Neural cell (in vitro differentiated cells): ENCODE measurements at regions not wholly inside any gene's neighbourhood (a gene's known extent, or its start where the extent isn't known, plus 50 kb on each side); places are given as distances from the start of the nearest gene placed in this dataset.

ENCODE experiments used
- CTCF ChIP-seq: fragments of 450-650 bp; IDR thresholded peaks from 2 replicates; pipeline ENCODE4 v1.5.1; 2014; ENCODE audit warnings: antibody characterized with exemption, mild to moderate bottlenecking, moderate library complexity; ENCODE audit not compliant: poor library complexity, severe bottlenecking
- EZH2 ChIP-seq: fragments of 200-600, 300-800 bp; shearing (Covaris generic), sonication (generic); IDR thresholded peaks from 2 replicates; pipeline ENCODE4 v1.6.1; 2014; ENCODE audit warnings: antibody characterized with exemption, low read length, borderline replicate concordance, mild to moderate bottlenecking; ENCODE audit not compliant: insufficient read depth, poor library complexity, severe bottlenecking
- POLR2AphosphoS5 ChIP-seq: IDR thresholded peaks from 2 replicates; pipeline ENCODE4 v1.6.1; 2012
- REST ChIP-seq: IDR thresholded peaks from 2 replicates; pipeline ENCODE4 v1.6.1; 2012; ENCODE audit warnings: borderline replicate concordance
- TAF1 ChIP-seq: IDR thresholded peaks from 2 replicates; pipeline ENCODE4 v1.6.1; 2012; ENCODE audit warnings: low read depth

GRCh38 chr6:154894902-154895301 is 100.2 kb upstream of the TIAM2 start:
- TF ChIP-seq CTCF (no peak), TAF1 (no peak), REST (no peak), EZH2 (no peak), POLR2AphosphoS5 (no peak)
